Fibroblast of upper back skin (primary cell): ENCODE measurements at regions not wholly inside any gene's neighbourhood (a gene's known extent, or its start where the extent isn't known, plus 50 kb on each side); places are given as distances from the start of the nearest gene placed in this dataset.
A peak's percentile ranks its signal among the peaks of the same experiment; 100 is the strongest.
"Not testable (repeated sequence)": the region's sequence is repeated elsewhere in the genome, so short reads cannot be mapped to it uniquely, and the experiment has no call there.

Source experiments
- DNase-seq: peaks from one replicate; pipeline ENCODE4 v3.0.0-alpha.2; 2013

- no peak for DNase-seq
Observed at GRCh38 chr7:48992816-48993215, 68.5 kb downstream of the CDC14C start.

- peak; percentile 5 for DNase-seq
Observed at GRCh38 chr7:49001610-49002033, 77.3 kb downstream of the CDC14C start.

- DNase-seq = no peak
Observed at GRCh38 chr7:49010717-49011116, 86.4 kb downstream of the CDC14C start.

GRCh38 chr7:49014870-49015269 is 90.5 kb downstream of the CDC14C start:
- no peak for DNase-seq

- no peak for DNase-seq
Observed at GRCh38 chr7:49020145-49020544, 95.8 kb downstream of the CDC14C start.

- no peak for DNase-seq
Observed at GRCh38 chr7:49022448-49022847, 98.1 kb downstream of the CDC14C start.

GRCh38 chr7:49023345-49024328 is 99.3 kb downstream of the CDC14C start:
- no peak for DNase-seq

GRCh38 chr7:49030221-49030620 is 105.9 kb downstream of the CDC14C start:
- DNase-seq = no peak

- not testable (repeated sequence) for DNase-seq
Observed at GRCh38 chr7:49033140-49033539, 108.8 kb downstream of the CDC14C start.

- no peak for DNase-seq
Observed at GRCh38 chr7:49037346-49038210, 113.2 kb downstream of the CDC14C start.

GRCh38 chr7:49038821-49039358 is 114.5 kb downstream of the CDC14C start:
- no peak for DNase-seq

- no peak for DNase-seq
Observed at GRCh38 chr7:49060743-49061142, 136.4 kb downstream of the CDC14C start.

GRCh38 chr7:49074538-49074937 is 150.2 kb downstream of the CDC14C start:
- DNase-seq = no peak

GRCh38 chr7:49080896-49081475 is 156.6 kb downstream of the CDC14C start:
- DNase-seq = no peak

- DNase-seq = no peak
Observed at GRCh38 chr7:49088017-49088416, 163.7 kb downstream of the CDC14C start.

GRCh38 chr7:49089717-49090116 is 165.4 kb downstream of the CDC14C start:
- no peak for DNase-seq

GRCh38 chr7:49091089-49091488 is 166.7 kb downstream of the CDC14C start:
- no peak for DNase-seq

- no peak for DNase-seq
Observed at GRCh38 chr7:49091519-49091918, 167.2 kb downstream of the CDC14C start.

- DNase-seq = no peak
Observed at GRCh38 chr7:49093218-49093617, 168.9 kb downstream of the CDC14C start.

GRCh38 chr7:49094866-49095265 is 170.5 kb downstream of the CDC14C start:
- no peak for DNase-seq

- no peak for DNase-seq
Observed at GRCh38 chr7:49099587-49100326, 175.4 kb downstream of the CDC14C start.
